ENCODE measurements at regions not wholly inside any gene's neighbourhood (a gene's known extent, or its start where the extent isn't known, plus 50 kb on each side); places are given as distances from the start of the nearest gene placed in this dataset.
"Not testable (repeated sequence)": the region's sequence is repeated elsewhere in the genome, so short reads cannot be mapped to it uniquely, and the experiment has no call there.

DNA sequence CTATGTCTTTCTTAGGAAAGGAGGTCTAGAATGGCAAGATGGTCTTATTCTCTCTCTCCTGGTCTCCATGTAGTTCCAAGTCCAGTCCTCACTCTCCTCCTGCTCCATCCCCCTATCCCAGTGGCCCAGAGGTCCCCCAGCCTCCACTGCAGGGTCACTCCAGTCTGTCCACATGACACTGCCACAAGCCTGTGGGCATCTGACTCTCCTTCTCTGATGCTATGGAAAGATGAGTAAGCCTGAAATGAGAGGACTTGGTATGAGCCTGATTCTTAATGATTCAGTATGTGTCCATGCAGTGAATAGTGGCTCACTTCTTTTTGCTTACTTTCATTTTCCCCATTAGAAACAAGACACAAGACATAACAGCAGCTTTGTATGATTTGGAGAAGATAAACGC, 516.8 kb upstream of the ADGRL3 start:
- Histone ChIP-seq H3K36me3 (ENCODE audit: control insufficient read depth in 2 of 2, insufficient read depth in 2 of 2, low read length in 2 of 2) (no peaks in the 10 kb centered on the region), H3K4me3 (ENCODE audit: low read length in 2 of 2) (no peak overlapping the region), H3K9ac (ENCODE audit: low read depth in 1 of 2, low read length in 2 of 2) (no peak overlapping the region), H3K9me3 (ENCODE audit: control insufficient read depth in 2 of 2, low read length in 2 of 2) (no peaks in the 10 kb centered on the region), H3K27ac (ENCODE audit: low read depth in 2 of 2, low read length in 2 of 2) (peak overlapping the region in 1 of 2 donors; percentile 21), H3K27me3 (ENCODE audit: control insufficient read depth in 2 of 2, insufficient read depth in 2 of 2, low read length in 2 of 2) (no peaks in the 10 kb centered on the region), H3K4me1 (ENCODE audit: control insufficient read depth in 2 of 2, insufficient read depth in 2 of 2, low read length in 2 of 2) (no peaks in the 10 kb centered on the region)

DNA sequence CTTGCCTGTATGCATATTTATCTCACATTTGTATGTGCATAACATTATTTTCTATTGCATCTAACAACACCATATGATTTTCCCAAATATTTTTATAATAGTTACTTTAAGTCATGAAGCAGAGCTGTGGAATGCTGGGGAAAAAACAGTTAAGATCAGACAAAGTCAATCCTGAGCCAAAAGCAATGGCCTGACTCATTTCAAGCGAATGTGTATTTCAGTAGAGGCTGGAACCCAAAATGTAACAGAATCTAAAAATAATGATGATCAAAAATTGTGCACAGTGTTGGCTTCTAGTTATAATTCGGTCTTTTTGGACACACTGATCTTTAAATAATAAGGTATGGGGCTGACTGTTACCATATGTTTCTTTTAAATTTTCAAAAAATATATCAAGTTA, 516.2 kb upstream of the ADGRL3 start:
- H3K27ac ChIP-seq (ENCODE audit: low read depth in 2 of 2, low read length in 2 of 2): no peak overlapping the region
- H3K4me3 ChIP-seq (ENCODE audit: low read length in 2 of 2): no peak overlapping the region
- H3K27me3 ChIP-seq (ENCODE audit: control insufficient read depth in 2 of 2, insufficient read depth in 2 of 2, low read length in 2 of 2): no peaks in the 10 kb centered on the region
- H3K9me3 ChIP-seq (ENCODE audit: control insufficient read depth in 2 of 2, low read length in 2 of 2): no peaks in the 10 kb centered on the region
- H3K36me3 ChIP-seq (ENCODE audit: control insufficient read depth in 2 of 2, insufficient read depth in 2 of 2, low read length in 2 of 2): no peaks in the 10 kb centered on the region
- H3K4me1 ChIP-seq (ENCODE audit: control insufficient read depth in 2 of 2, insufficient read depth in 2 of 2, low read length in 2 of 2): no peaks in the 10 kb centered on the region
- no peak overlapping the region for H3K9ac ChIP-seq (ENCODE audit: low read depth in 1 of 2, low read length in 2 of 2)

GRCh38 chr4:60696062-60696461, 504.1 kb upstream of the ADGRL3 start:
- H3K4me3 ChIP-seq (ENCODE audit: low read length in 2 of 2); H3K4me1 ChIP-seq (ENCODE audit: control insufficient read depth in 2 of 2, insufficient read depth in 2 of 2, low read length in 2 of 2); H3K9ac ChIP-seq (ENCODE audit: low read depth in 1 of 2, low read length in 2 of 2): not testable (repeated sequence)

GRCh38 chr4:60709061-60709460, 491.1 kb upstream of the ADGRL3 start:
- no peaks in the 10 kb centered on the region for H3K27me3 ChIP-seq (ENCODE audit: control insufficient read depth in 2 of 2, insufficient read depth in 2 of 2, low read length in 2 of 2)
- no peak overlapping the region for H3K27ac ChIP-seq (ENCODE audit: low read depth in 2 of 2, low read length in 2 of 2)
- no peaks in the 10 kb centered on the region for H3K9me3 ChIP-seq (ENCODE audit: control insufficient read depth in 2 of 2, low read length in 2 of 2)

More at GRCh38 chr4:60696062-60696461, 504.1 kb upstream of the ADGRL3 start:
- not testable (repeated sequence) for H3K27ac ChIP-seq (ENCODE audit: low read depth in 2 of 2, low read length in 2 of 2); H3K9me3 ChIP-seq (ENCODE audit: control insufficient read depth in 2 of 2, low read length in 2 of 2); H3K27me3 ChIP-seq (ENCODE audit: control insufficient read depth in 2 of 2, insufficient read depth in 2 of 2, low read length in 2 of 2); H3K36me3 ChIP-seq (ENCODE audit: control insufficient read depth in 2 of 2, insufficient read depth in 2 of 2, low read length in 2 of 2)

DNA sequence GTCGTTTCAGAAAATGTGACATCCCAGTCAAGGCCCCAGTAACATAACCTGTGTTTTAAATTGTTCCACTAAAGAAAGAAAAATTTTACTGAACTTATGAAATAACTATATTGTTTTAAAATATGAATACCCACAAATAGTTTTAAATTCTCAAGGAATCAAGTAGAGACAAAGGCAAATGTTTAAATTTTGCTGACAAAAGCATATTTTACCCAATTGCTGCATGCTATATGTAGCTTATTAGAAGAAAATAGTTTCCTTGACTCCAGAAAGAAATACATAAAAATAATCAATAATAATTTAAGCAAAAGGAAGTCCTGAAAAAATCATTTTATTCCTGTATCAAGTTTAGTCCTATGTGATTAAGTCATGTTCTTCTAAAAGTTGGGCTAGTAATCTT, 481.3 kb upstream of the ADGRL3 start:
- H3K9me3 ChIP-seq (ENCODE audit: control insufficient read depth in 2 of 2, low read length in 2 of 2): peaks cover 0 to 2% of the 10 kb centered on the region in 2 donors
- no peak overlapping the region for H3K9ac ChIP-seq (ENCODE audit: low read depth in 1 of 2, low read length in 2 of 2)
- H3K27me3 ChIP-seq (ENCODE audit: control insufficient read depth in 2 of 2, insufficient read depth in 2 of 2, low read length in 2 of 2): no peaks in the 10 kb centered on the region
- H3K36me3 ChIP-seq (ENCODE audit: control insufficient read depth in 2 of 2, insufficient read depth in 2 of 2, low read length in 2 of 2): no peaks in the 10 kb centered on the region
- no peak overlapping the region for H3K4me3 ChIP-seq (ENCODE audit: low read length in 2 of 2)
- no peak overlapping the region for H3K27ac ChIP-seq (ENCODE audit: low read depth in 2 of 2, low read length in 2 of 2)
- no peaks in the 10 kb centered on the region for H3K4me1 ChIP-seq (ENCODE audit: control insufficient read depth in 2 of 2, insufficient read depth in 2 of 2, low read length in 2 of 2)

More at GRCh38 chr4:60709061-60709460, 491.1 kb upstream of the ADGRL3 start:
- H3K4me1 ChIP-seq (ENCODE audit: control insufficient read depth in 2 of 2, insufficient read depth in 2 of 2, low read length in 2 of 2): no peaks in the 10 kb centered on the region
- H3K4me3 ChIP-seq (ENCODE audit: low read length in 2 of 2): no peak overlapping the region
- no peak overlapping the region for H3K9ac ChIP-seq (ENCODE audit: low read depth in 1 of 2, low read length in 2 of 2)
- no peaks in the 10 kb centered on the region for H3K36me3 ChIP-seq (ENCODE audit: control insufficient read depth in 2 of 2, insufficient read depth in 2 of 2, low read length in 2 of 2)

DNA sequence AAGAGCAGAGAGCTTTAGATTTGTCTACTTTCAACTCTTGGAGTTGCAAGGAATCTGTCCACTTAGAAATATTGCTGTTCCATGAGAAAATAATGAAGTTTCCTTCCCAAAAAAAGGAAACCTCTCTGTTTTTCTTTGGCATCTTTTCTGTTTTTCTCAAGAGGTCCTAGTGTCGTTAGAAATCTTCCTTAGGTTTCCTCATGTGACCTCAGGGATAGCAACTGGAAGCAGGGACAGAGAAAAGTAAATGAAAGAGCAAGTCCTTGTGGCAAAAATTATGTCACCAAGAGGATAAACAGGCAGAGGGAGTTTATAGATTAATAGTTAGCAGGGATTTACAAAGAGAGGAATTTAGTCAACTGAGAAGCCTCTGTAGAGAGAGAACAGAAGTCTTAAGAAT, 478.4 kb upstream of the ADGRL3 start:
- Histone ChIP-seq H3K27ac (ENCODE audit: low read depth in 2 of 2, low read length in 2 of 2) (no peak overlapping the region), H3K27me3 (ENCODE audit: control insufficient read depth in 2 of 2, insufficient read depth in 2 of 2, low read length in 2 of 2) (no peaks in the 10 kb centered on the region), H3K9ac (ENCODE audit: low read depth in 1 of 2, low read length in 2 of 2) (no peak overlapping the region), H3K4me1 (ENCODE audit: control insufficient read depth in 2 of 2, insufficient read depth in 2 of 2, low read length in 2 of 2) (no peaks in the 10 kb centered on the region), H3K9me3 (ENCODE audit: control insufficient read depth in 2 of 2, low read length in 2 of 2) (no peaks in the 10 kb centered on the region), H3K36me3 (ENCODE audit: control insufficient read depth in 2 of 2, insufficient read depth in 2 of 2, low read length in 2 of 2) (no peaks in the 10 kb centered on the region), H3K4me3 (ENCODE audit: low read length in 2 of 2) (no peak overlapping the region)

DNA sequence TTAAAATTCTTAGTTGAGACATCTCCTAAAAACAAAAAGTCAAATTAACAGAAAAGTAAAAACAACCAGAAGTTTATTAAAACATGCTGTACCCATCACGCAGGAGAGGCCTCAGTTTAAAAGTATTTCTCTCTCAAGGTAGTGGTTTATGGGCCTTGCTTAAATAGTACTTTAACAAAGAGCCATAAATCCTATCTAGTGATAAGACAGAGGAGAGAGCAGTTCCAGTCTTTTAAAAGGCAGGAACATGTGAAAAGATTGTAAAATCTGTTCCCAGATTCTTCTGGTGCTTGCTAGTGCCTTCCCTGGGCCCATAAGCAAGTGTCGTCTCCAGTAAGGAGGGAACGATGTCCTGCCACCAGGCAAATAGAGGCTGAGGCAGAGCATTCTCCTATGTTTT, 476.3 kb upstream of the ADGRL3 start:
- H3K4me1 ChIP-seq (ENCODE audit: control insufficient read depth in 2 of 2, insufficient read depth in 2 of 2, low read length in 2 of 2): no peaks in the 10 kb centered on the region
- no peak overlapping the region for H3K27ac ChIP-seq (ENCODE audit: low read depth in 2 of 2, low read length in 2 of 2)
- no peaks in the 10 kb centered on the region for H3K27me3 ChIP-seq (ENCODE audit: control insufficient read depth in 2 of 2, insufficient read depth in 2 of 2, low read length in 2 of 2)
- no peak overlapping the region for H3K4me3 ChIP-seq (ENCODE audit: low read length in 2 of 2)
- no peaks in the 10 kb centered on the region for H3K36me3 ChIP-seq (ENCODE audit: control insufficient read depth in 2 of 2, insufficient read depth in 2 of 2, low read length in 2 of 2)
- H3K9me3 ChIP-seq (ENCODE audit: control insufficient read depth in 2 of 2, low read length in 2 of 2): no peaks in the 10 kb centered on the region
- no peak overlapping the region for H3K9ac ChIP-seq (ENCODE audit: low read depth in 1 of 2, low read length in 2 of 2)

DNA sequence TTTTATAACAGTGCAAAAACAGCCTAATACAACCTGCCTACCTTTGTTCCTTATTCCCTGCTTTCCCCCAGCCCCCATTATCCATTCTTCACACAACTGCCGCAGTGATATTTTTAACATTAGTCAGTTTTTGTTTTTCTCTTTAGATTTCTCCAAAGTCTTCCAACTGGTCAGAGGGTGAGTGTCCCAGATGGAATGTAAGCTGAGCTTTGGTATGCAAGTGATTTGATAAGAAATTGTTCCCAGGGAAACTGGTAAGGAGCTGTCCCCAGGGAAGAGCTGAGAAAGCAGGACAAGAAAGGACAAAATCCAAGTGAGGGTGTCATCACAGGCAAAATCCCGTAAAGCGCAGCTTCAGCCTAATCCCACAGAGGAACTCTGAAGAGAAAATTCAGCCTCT, 475.5 kb upstream of the ADGRL3 start:
- H3K27ac ChIP-seq (ENCODE audit: low read depth in 2 of 2, low read length in 2 of 2): no peak overlapping the region
- H3K4me3 ChIP-seq (ENCODE audit: low read length in 2 of 2): no peak overlapping the region
- no peaks in the 10 kb centered on the region for H3K36me3 ChIP-seq (ENCODE audit: control insufficient read depth in 2 of 2, insufficient read depth in 2 of 2, low read length in 2 of 2)
- H3K9me3 ChIP-seq (ENCODE audit: control insufficient read depth in 2 of 2, low read length in 2 of 2): no peaks in the 10 kb centered on the region
- H3K27me3 ChIP-seq (ENCODE audit: control insufficient read depth in 2 of 2, insufficient read depth in 2 of 2, low read length in 2 of 2): no peaks in the 10 kb centered on the region
- H3K4me1 ChIP-seq (ENCODE audit: control insufficient read depth in 2 of 2, insufficient read depth in 2 of 2, low read length in 2 of 2): no peaks in the 10 kb centered on the region
- no peak overlapping the region for H3K9ac ChIP-seq (ENCODE audit: low read depth in 1 of 2, low read length in 2 of 2)

DNA sequence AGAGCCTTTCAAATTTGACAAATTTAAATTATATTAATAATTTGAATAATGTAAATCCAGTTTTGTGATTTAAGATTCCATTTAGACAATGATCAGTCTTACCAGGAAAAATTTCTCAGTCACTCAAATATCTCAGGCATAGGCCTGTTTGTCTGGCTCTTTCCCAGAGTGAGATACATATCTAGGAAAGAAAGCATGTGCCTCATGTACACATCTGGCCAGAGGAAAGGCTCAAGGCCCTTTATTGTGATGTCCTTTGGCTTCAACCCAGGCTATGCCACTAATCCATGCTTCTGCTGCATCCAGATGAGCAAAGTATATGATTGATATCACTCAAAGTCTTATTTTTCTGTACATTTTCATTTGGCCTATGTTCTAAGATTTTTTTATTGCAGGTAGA, 473.3 kb upstream of the ADGRL3 start:
- H3K4me1 ChIP-seq (ENCODE audit: control insufficient read depth in 2 of 2, insufficient read depth in 2 of 2, low read length in 2 of 2): no peaks in the 10 kb centered on the region
- no peaks in the 10 kb centered on the region for H3K36me3 ChIP-seq (ENCODE audit: control insufficient read depth in 2 of 2, insufficient read depth in 2 of 2, low read length in 2 of 2)
- no peaks in the 10 kb centered on the region for H3K27me3 ChIP-seq (ENCODE audit: control insufficient read depth in 2 of 2, insufficient read depth in 2 of 2, low read length in 2 of 2)
- H3K4me3 ChIP-seq (ENCODE audit: low read length in 2 of 2): no peak overlapping the region
- H3K9ac ChIP-seq (ENCODE audit: low read depth in 1 of 2, low read length in 2 of 2): no peak overlapping the region
- H3K9me3 ChIP-seq (ENCODE audit: control insufficient read depth in 2 of 2, low read length in 2 of 2): no peaks in the 10 kb centered on the region
- H3K27ac ChIP-seq (ENCODE audit: low read depth in 2 of 2, low read length in 2 of 2): no peak overlapping the region

DNA sequence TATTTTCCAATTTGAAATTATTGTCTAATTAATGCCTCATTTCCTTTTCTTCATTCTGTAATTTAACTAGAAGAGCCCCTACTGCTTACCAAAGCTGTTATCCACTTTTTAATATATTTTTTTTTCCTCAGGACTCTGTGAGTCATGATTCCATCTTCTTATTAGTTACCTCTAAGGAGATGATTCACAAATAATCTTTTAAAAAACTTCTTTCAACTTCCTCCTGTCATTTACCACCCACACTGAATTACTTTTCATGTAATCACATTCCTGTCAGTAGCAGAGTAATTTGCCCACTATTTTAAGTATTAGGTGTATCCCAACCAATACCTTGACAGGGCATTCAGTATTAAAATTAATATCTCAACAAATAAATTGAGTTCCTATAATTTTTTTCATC, 470.9 kb upstream of the ADGRL3 start:
- H3K9me3 ChIP-seq (ENCODE audit: control insufficient read depth in 2 of 2, low read length in 2 of 2): no peaks in the 10 kb centered on the region
- H3K4me1 ChIP-seq (ENCODE audit: control insufficient read depth in 2 of 2, insufficient read depth in 2 of 2, low read length in 2 of 2): no peaks in the 10 kb centered on the region
- no peak overlapping the region for H3K9ac ChIP-seq (ENCODE audit: low read depth in 1 of 2, low read length in 2 of 2)
- H3K4me3 ChIP-seq (ENCODE audit: low read length in 2 of 2): no peak overlapping the region
- H3K36me3 ChIP-seq (ENCODE audit: control insufficient read depth in 2 of 2, insufficient read depth in 2 of 2, low read length in 2 of 2): no peaks in the 10 kb centered on the region
- H3K27me3 ChIP-seq (ENCODE audit: control insufficient read depth in 2 of 2, insufficient read depth in 2 of 2, low read length in 2 of 2): no peaks in the 10 kb centered on the region
- no peak overlapping the region for H3K27ac ChIP-seq (ENCODE audit: low read depth in 2 of 2, low read length in 2 of 2)

DNA sequence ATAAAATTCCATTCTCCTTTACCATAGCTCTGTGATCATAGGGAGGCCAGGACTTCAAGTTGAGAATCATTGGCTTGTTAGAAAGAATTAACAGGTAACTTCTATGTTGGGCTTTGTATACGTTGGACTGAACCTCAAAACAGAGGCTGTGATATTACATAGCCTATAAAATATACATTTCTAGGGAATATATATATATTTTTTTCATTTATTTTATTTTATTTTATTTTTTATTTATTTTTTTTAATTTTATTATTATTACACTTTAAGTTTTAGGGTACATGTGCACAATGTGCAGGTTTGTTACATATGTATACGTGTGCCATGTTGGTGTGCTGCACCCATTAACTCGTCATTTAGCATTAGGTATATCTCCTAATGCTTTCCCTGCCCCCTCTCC, 470.4 kb upstream of the ADGRL3 start:
- not testable (repeated sequence) for H3K4me3 ChIP-seq (ENCODE audit: low read length in 2 of 2); H3K27me3 ChIP-seq (ENCODE audit: control insufficient read depth in 2 of 2, insufficient read depth in 2 of 2, low read length in 2 of 2); H3K27ac ChIP-seq (ENCODE audit: low read depth in 2 of 2, low read length in 2 of 2); H3K9ac ChIP-seq (ENCODE audit: low read depth in 1 of 2, low read length in 2 of 2); H3K36me3 ChIP-seq (ENCODE audit: control insufficient read depth in 2 of 2, insufficient read depth in 2 of 2, low read length in 2 of 2); H3K4me1 ChIP-seq (ENCODE audit: control insufficient read depth in 2 of 2, insufficient read depth in 2 of 2, low read length in 2 of 2); H3K9me3 ChIP-seq (ENCODE audit: control insufficient read depth in 2 of 2, low read length in 2 of 2)

Measured in mucosa of rectum (tissue), 2 donors.